ENCODE measurements at regions not wholly inside any gene's neighbourhood (a gene's known extent, or its start where the extent isn't known, plus 50 kb on each side); places are given as distances from the start of the nearest gene placed in this dataset.
"Not testable (repeated sequence)": the region's sequence is repeated elsewhere in the genome, so short reads cannot be mapped to it uniquely, and the experiment has no call there.

DNA sequence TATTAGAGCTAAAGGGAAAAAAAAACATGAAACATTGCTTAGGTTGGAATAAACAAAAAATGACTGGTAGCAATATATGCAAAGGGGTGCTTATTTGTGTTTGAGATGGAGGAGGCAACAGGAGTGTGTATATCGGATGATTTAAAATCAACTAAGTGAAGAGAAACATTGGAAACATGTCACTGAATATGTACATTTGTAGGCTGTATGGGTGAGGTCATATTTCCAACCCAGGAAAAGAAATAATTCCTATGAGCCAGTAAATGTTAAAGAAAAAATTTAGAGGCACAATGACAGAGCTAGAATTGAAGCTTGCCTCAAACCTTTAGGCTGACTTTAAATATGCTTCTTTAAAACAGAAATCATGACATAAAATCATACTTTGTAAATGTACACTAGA, 709.0 kb upstream of the SEMA3D start:
- Histone ChIP-seq H3K9me3 (no peaks in the 10 kb centered on the region), H3K4me1 (no peaks in the 10 kb centered on the region), H3K27ac (no peak overlapping the region), H3K36me3 (no peaks in the 10 kb centered on the region), H3K27me3 (no peaks in the 10 kb centered on the region), H3K4me3 (replicated peaks in 1 of 3) (no peak overlapping the region)
- intact Hi-C loops (cut with DNase I) = no loop called here
- 85 to 93% methylated on average over 1 of the region's 1 CpG for WGBS, 2 donors
- no peak for DNase-seq
- TF ChIP-seq, protein P1, sequence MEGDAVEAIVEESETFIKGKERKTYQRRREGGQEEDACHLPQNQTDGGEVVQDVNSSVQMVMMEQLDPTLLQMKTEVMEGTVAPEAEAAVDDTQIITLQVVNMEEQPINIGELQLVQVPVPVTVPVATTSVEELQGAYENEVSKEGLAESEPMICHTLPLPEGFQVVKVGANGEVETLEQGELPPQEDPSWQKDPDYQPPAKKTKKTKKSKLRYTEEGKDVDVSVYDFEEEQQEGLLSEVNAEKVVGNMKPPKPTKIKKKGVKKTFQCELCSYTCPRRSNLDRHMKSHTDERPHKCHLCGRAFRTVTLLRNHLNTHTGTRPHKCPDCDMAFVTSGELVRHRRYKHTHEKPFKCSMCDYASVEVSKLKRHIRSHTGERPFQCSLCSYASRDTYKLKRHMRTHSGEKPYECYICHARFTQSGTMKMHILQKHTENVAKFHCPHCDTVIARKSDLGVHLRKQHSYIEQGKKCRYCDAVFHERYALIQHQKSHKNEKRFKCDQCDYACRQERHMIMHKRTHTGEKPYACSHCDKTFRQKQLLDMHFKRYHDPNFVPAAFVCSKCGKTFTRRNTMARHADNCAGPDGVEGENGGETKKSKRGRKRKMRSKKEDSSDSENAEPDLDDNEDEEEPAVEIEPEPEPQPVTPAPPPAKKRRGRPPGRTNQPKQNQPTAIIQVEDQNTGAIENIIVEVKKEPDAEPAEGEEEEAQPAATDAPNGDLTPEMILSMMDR (IDR thresholded peaks at IDR 0.05) = no peak
- no peak for TF ChIP-seq POLR2A (IDR thresholded peaks at IDR 0.05)

DNA sequence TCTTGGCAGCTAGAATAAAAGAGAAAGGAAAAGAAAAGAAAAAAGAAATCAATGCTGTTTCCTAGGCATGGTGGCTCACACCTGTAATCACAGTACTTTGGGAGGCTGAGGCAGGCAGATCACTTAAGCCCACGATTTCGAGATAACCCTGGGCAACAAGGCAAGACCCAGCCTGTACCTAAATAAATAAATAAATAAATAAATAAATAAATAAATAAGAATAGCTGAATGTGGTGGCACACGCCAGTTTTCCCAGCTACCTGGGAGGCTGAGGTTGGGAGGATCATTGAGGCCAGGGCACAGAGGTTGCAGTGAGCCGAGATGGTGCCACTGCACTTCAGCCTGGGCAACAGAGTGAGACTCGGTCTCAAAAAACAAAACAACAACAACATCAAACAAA, 705.0 kb upstream of the SEMA3D start:
- 92 to 95% methylated on average over 5 of the region's 5 CpGs for WGBS, 2 donors
- H3K27me3 ChIP-seq; H3K4me3 ChIP-seq (replicated peaks in 1 of 3); H3K4me1 ChIP-seq; H3K27ac ChIP-seq; H3K36me3 ChIP-seq; H3K9me3 ChIP-seq; intact Hi-C loops (cut with DNase I); DNase-seq: not testable (repeated sequence)

- no peak overlapping the region for H3K4me3 ChIP-seq (replicated peaks in 1 of 3)
- H3K4me1 ChIP-seq = no peaks in the 10 kb centered on the region
- TF ChIP-seq POLR2A (IDR thresholded peaks at IDR 0.05) = no peak
- TF ChIP-seq, protein P1 (IDR thresholded peaks at IDR 0.05) = peak in 4 of 6 experiments; percentile 24 to 66 (median 60)
- H3K36me3 ChIP-seq = no peaks in the 10 kb centered on the region
- H3K9me3 ChIP-seq = no peaks in the 10 kb centered on the region
- no peak for DNase-seq
- intact Hi-C loops (cut with DNase I) = no loop called here
- H3K27me3 ChIP-seq = no peaks in the 10 kb centered on the region
- no peak overlapping the region for H3K27ac ChIP-seq
Measured at GRCh38 chr7:85890244-85890811, 703.5 kb upstream of the SEMA3D start.

DNA sequence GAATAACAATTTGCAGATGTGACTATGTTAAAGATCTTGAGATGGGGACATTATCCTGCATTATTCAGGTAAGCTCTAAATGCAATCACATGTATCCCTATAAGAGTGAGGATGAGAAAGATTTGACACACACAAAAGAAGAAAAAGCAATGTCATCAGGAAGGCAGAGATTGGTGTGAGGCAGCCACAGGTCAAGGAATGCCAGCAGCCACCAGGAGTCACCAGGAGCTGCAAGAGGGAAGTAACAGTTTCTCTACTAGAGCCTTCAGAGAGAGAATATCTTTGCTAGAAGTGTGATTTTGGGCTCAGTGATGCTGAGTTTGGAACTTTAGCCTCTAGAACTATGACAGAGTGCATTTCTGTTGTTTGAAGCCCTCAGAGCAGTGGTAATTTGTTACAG, 700.3 kb upstream of the SEMA3D start:
- intact Hi-C loops (cut with DNase I) = loop anchor here (5.0 kb wide), 1 partner anchor 580 kb away; no protein-coding TSS in a partner anchor
- Histone ChIP-seq H3K4me3 (replicated peaks in 1 of 3) (no peak overlapping the region), H3K36me3 (no peaks in the 10 kb centered on the region), H3K9me3 (no peaks in the 10 kb centered on the region), H3K27me3 (no peaks in the 10 kb centered on the region), H3K4me1 (no peaks in the 10 kb centered on the region), H3K27ac (no peak overlapping the region)
- DNase-seq = no peak
- no peak for TF ChIP-seq POLR2A (IDR thresholded peaks at IDR 0.05)
- TF ChIP-seq, protein P1 (IDR thresholded peaks at IDR 0.05) = no peak

DNA sequence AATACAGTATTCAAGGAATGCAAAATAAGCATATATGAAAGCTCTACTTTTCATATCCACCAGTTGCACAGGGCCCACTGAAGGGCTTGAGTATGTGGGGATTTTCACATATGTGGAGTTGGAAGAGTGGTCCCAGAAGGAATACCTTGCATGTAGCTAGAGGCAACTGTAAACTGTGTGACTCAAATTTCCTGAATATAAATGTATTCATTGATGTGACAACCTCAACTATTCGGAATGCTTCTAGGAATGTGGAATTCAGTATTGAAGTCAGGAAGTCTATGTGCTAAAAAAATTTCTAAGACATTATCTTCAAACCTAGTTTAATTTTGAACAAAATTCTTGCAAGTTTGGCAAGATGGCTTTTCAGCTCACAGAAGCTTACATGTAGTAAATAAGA, 695.5 kb upstream of the SEMA3D start:
- Histone ChIP-seq H3K9me3 (no peaks in the 10 kb centered on the region), H3K27me3 (no peaks in the 10 kb centered on the region), H3K4me1 (no peaks in the 10 kb centered on the region), H3K27ac (no peak overlapping the region), H3K4me3 (replicated peaks in 1 of 3) (no peak overlapping the region), H3K36me3 (no peaks in the 10 kb centered on the region)
- intact Hi-C loops (cut with DNase I) = no loop called here
- DNase-seq = no peak
- TF ChIP-seq, protein P1 (IDR thresholded peaks at IDR 0.05) = no peak
- TF ChIP-seq POLR2A (IDR thresholded peaks at IDR 0.05) = no peak
- 89 to 91% methylated on average over 1 of the region's 1 CpG for WGBS, 2 donors

DNA sequence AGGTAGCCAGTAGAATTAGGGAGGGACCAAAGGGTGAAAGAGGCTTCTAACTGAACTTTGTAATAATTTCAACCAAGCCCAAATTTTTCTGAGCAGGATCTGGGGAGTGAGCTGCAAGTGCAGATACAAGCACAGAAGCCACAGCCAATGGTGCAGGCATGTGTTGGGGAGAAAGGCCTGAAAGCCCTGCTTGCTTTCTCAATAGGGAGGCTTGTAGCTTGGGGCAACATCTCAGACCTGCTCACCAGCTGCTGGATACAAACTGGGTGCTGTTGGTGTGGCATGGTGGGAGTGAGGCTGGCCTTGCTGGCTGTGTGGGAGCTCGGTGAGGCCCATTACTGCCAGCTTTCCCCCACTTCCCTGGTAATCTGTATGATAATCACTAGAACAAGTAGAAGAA, 688.5 kb upstream of the SEMA3D start:
- TF ChIP-seq, protein P1 (IDR thresholded peaks at IDR 0.05) = no peak
- TF ChIP-seq POLR2A (IDR thresholded peaks at IDR 0.05) = no peak
- Histone ChIP-seq H3K36me3 (no peaks in the 10 kb centered on the region), H3K4me3 (replicated peaks in 1 of 3) (no peak overlapping the region), H3K27me3 (no peaks in the 10 kb centered on the region), H3K27ac (no peak overlapping the region), H3K4me1 (no peaks in the 10 kb centered on the region), H3K9me3 (no peaks in the 10 kb centered on the region)
- intact Hi-C loops (cut with DNase I) = no loop called here
- WGBS, 2 donors = 69 to 83% methylated on average over 1 of the region's 1 CpG
- DNase-seq = no peak
